NCI-H446 (cell line): ENCODE measurements at regions not wholly inside any gene's neighbourhood (a gene's known extent, or its start where the extent isn't known, plus 50 kb on each side); places are given as distances from the start of the nearest gene placed in this dataset.
"Not testable (repeated sequence)": the region's sequence is repeated elsewhere in the genome, so short reads cannot be mapped to it uniquely, and the experiment has no call there.

Experiments used
- DNase-seq, 2 experiments: peaks; one replicate each; lab custom pipeline; 2025; lab: John Stamatoyannopoulos, UW

DNA sequence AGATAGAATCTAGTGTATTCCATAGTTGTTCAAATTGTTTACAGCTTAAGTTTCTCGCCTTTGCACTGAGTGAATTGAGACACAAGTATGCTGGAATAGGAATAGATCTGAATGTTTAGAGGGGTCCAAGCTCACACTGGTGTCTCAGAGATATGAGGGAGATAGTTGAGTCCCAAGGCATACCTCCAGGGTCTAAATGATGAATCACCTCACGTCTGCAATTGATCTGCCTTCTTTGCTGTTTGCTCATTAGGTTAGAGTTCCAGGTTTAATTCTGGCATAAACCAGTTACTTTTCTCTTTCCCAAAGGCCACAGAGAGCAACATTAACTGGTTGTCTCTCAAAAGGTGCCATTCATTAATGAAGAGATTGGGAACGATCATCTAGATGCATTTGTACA is 106.3 kb upstream of the MME start:
- no peak for DNase-seq

DNA sequence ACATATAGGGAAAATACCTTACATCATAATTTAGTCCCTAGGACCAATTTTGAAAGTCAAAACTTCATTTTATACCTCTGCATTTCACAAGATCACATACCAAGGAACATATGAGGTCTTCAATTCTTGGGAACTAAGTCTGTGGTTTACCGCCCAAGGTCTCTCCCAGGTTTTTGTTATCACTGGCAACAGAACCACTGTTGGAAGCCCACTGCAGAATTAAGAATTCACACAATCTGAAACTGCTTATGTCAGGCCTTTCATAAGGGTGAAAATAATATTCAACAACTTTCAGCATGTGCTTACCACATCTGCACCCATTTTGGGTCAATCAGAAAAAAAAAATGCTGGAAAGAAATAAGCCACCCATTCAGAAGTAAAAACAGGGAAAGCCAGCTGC is 107.2 kb upstream of the MME start:
- no peak for DNase-seq

GRCh38 chr3:154971771-154972326 is 108.3 kb upstream of the MME start:
- no peak for DNase-seq

DNA sequence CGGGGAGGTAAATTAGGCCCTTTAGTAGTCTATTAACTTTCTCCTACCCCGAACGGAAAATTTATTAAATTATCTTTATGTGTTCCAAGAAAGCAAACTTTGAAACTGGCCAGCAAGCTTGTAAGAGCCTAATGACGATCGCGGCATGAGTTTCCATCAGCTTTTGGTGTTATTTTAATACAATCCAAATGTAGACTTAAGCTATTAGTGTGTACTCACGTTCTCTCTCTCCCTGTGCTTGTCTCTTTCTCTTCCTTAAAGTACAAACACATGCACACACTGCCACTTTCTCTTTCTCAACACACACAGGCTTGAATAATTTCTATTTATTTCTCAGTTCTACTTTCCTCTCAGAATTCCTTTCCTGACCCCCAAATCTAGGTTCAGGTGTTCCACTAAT is 108.8 kb upstream of the MME start:
- DNase-seq: no peak

GRCh38 chr3:154970797-154971196 is 109.3 kb upstream of the MME start:
- no peak for DNase-seq

DNA sequence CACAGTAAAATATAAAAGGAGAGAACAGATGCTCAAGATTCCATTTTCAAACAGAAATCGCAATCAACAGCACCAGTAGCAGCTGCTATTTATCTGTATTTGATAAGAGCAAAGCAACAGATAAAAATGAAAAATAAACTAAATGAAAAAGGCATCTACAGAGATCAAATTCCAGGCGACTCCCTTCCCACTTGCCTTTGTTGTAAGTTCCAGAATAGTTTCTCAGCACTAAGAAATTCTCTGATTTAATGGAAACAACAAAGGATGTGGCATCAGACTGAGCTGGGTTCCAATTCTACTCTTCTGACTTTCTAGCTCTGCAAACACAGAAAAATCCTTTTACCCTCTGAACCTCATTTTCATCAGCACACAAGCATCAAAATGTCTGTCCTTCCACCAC is 110.8 kb upstream of the MME start:
- DNase-seq: no peak

DNA sequence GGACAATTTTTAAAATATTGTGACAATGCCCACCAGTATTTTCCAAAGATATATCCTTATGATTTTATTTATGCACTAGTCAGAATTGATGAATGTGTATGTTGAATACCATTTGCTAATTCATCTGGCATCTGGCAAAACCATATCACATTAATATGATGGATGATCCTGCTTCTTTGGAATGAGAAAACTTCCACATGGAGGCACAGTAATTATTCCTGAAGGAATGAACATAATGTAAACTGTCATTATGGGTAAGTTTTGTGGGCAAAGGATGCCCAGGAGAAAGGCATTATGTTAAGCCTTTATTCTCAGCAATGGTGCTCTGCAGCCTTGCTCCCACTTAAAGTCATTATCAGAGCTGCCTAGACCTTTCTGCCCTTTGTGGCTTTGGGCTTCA is 113.0 kb upstream of the MME start:
- DNase-seq: no peak

- DNase-seq: no peak
These were observed 123.3 kb upstream of the MME start for GRCh38 chr3:154956815-154957214.

DNA sequence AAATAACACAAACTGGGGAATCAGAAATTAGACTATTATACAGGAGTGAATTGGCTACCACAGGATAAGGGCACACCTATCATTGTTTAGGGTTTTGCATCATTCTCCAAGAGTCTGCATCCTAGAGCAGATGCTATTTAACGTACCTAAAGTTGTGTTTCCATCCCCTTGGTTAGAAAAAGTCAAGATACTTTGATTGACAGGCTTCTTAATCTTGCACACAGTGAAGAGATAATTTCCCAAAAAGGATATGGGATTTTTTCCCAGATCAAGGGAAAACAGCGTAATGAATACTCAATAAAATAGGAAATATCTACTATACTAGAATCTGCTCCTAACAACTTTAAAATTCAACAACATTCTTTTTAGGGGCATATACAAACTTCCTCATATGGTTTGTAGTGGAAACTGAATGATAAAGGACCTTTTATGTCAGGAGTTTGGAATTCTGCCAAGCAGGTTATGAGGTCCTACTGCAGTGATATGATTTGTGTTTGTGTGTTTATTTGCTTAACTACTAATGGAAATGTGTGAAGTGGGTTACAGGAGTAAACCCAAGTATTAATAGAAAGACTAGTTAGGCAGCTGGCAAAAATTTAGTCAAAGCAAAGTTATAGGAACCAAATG is 124.1 kb upstream of the MME start:
- DNase-seq: no peak

DNA sequence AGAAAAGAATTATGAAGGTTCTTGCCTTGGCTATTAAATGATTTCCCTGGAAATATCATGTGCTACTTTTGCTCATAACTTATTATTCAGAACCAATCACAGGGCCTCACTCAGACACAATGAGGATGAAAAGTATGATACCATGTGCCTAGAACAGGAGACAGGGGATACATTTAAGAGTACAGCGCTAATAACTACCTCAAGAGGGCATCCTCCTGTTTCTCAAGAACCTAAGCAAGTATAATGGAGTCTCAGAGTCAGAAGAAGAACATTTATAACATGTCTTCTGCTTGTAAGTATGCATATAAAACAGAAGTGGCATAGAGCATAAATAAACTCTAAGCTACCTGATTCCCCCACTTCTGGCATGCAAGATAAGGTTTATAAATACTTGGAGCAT is 125.4 kb upstream of the MME start:
- DNase-seq: no peak

DNA sequence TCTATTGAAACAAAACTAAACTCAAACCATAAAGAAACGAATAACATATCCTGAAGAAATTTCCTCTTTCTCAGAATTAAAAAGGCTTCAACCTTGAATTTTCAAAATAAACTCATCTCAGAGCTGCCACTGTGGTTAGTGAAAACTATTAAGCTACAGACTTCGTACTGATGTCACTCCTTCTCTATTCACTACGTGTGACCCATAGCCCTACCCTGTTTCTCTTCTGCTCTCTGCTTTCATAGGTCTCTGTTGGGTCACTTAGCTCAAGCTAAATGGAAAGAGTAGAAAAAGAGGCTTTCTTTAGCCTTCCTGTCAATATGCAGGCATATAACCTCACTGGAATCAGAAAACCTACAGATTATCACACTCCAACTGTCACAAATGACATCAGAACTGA is 126.6 kb upstream of the MME start:
- no peak for DNase-seq

- DNase-seq: peak in 1 of 2 experiments; percentile 27
These were observed 127.6 kb upstream of the MME start for GRCh38 chr3:154952553-154952952.

DNA sequence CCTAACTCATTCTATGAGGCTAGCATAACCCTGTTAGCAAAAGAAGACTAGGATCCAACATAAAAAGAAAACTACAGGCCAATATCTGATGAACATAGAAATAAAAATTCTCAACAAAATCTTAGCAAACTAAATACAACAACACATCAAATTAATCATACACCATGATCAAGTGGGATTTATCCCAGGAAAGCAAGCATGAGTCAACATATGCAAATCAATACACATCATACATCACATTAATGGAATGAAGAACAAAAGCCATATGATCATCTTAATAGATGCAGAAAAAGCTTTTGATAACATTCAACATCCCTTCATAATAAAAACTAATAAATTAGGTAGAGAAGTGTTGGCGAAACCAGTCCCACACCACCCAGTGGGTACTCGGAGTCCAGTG is 136.1 kb upstream of the MME start:
- no peak for DNase-seq

DNA sequence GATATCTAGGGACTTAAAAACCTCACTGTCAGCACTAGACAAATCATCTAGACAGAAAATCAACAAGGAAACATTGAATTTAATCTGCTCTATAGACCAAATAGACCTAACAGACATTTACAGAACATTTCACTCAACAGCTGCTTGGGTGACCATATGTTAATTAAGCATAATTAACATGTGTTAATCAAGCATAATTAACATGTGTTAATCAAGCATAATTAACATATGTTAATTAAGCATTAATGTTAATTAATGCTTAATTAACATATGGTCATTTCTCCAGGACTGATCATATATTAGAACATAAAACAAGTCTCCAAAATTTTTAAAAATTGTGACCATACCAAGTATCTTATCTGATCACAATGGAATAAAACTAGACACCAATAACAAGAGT is 137.3 kb upstream of the MME start:
- no peak for DNase-seq

- DNase-seq: no peak
These were observed 143.9 kb upstream of the MME start for GRCh38 chr3:154936196-154936595.

- no peak for DNase-seq
These were observed 146.5 kb upstream of the MME start for GRCh38 chr3:154933581-154933980.

DNA sequence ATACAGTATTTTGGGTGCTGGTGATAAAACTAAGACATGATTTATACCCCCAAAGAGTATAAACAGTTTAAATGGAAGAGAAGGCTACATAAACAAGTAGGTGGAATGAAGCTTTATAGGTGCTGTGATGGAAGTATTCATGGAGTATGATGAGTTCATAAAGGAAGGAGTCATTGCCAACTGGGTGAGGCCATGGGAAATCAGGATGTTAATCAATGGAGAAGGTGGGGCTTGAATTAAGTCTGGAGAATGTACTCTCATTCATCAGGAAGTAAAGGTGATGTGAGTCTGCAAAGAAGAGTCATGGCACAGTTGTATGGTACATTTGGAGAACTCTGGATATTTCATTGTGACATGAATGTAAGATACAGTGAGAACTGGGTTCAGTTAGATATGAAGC is 147.5 kb upstream of the MME start:
- no peak for DNase-seq

- DNase-seq: no peak
These were observed 148.6 kb upstream of the MME start for GRCh38 chr3:154931484-154931883.

- no peak for DNase-seq
These were observed 153.4 kb upstream of the MME start for GRCh38 chr3:154926721-154927120.

DNA sequence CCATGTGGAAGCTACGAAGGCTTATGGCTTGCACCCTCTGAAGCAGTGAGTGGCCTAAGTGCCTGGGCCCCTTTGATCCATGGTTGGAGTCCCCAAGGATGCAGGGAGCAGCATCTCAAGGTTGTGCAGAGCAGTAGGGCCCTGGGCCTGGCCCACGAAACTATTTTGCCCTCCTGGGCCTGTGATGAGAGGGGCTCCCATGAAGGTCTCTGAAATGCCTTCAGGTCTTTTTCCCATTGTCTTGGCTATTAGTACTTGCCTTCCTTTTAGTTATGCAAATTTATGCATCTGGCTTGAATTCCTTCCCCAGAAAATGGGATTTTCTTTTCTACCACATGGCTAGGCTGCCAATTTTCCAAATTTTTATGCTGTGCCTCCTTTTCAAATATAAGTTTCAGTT is 158.8 kb upstream of the MME start:
- no peak for DNase-seq

- DNase-seq: no peak
These were observed 160.9 kb upstream of the MME start for GRCh38 chr3:154919226-154919625.

- DNase-seq: peak in 1 of 2 experiments; percentile 28
These were observed 175.8 kb upstream of the MME start for GRCh38 chr3:154904328-154904727.

- not testable (repeated sequence) for DNase-seq
These were observed 177.6 kb upstream of the MME start for GRCh38 chr3:154902495-154902894.

GRCh38 chr3:154901278-154901677 is 178.8 kb upstream of the MME start:
- DNase-seq: no peak
